T-helper 2 cell treated with Interferon-gamma antibody and Interleukin-4, amounts not matched to agents 5 μg/mL and 100 μg/mL, for 36 hours (primary cell): ENCODE measurements at regions not wholly inside any gene's neighbourhood (a gene's known extent, or its start where the extent isn't known, plus 50 kb on each side); places are given as distances from the start of the nearest gene placed in this dataset.
A peak's percentile ranks its signal among the peaks of the same experiment; 100 is the strongest.

Experiments
- DNase-seq: peaks from one replicate; pipeline ENCODE4 v3.0.0; 2021; ENCODE audit warnings: low spot score
- H3K27ac Mint-ChIP-seq: one replicate; pipeline ENCODE4 v1.8.0; 2021; ENCODE audit warnings: mild to moderate bottlenecking, mixed read lengths
- H3K27me3 Mint-ChIP-seq: one replicate; pipeline ENCODE4 v1.8.0; 2021; ENCODE audit warnings: low read depth, mixed read lengths
- H3K36me3 Mint-ChIP-seq: one replicate; pipeline ENCODE4 v1.8.0; 2021; ENCODE audit warnings: low read depth, mixed read lengths
- H3K4me1 Mint-ChIP-seq: one replicate; pipeline ENCODE4 v1.8.0; 2021; ENCODE audit warnings: low read depth, mixed read lengths
- H3K4me3 Mint-ChIP-seq: one replicate; pipeline ENCODE4 v1.8.0; 2022; ENCODE audit warnings: mild to moderate bottlenecking, moderate library complexity, mixed read lengths
- H3K9me3 Mint-ChIP-seq: one replicate; pipeline ENCODE4 v1.8.0; 2021; ENCODE audit warnings: mixed read lengths

GRCh38 chr11:128058580-128059208 is 528.7 kb downstream of the ETS1 start:
- peak overlapping the region; percentile 6 for H3K4me3 Mint-ChIP-seq
- no peak for DNase-seq
- no peak overlapping the region for H3K27ac Mint-ChIP-seq
- peaks cover 10% of the 10 kb centered on the region for H3K4me1 Mint-ChIP-seq
- peaks cover 6% of the 10 kb centered on the region for H3K9me3 Mint-ChIP-seq
- H3K36me3 Mint-ChIP-seq: no peaks in the 10 kb centered on the region
- no peaks in the 10 kb centered on the region for H3K27me3 Mint-ChIP-seq

- Mint-ChIP-seq H3K27ac (no peak overlapping the region), H3K4me3 (no peak overlapping the region), H3K9me3 (no peaks in the 10 kb centered on the region), H3K4me1 (peaks cover 18% of the 10 kb centered on the region), H3K36me3 (no peaks in the 10 kb centered on the region), H3K27me3 (no peaks in the 10 kb centered on the region)
- no peak for DNase-seq
Observed at GRCh38 chr11:128057786-128058395, 529.5 kb downstream of the ETS1 start.

GRCh38 chr11:128055576-128056217 is 531.7 kb downstream of the ETS1 start:
- H3K36me3 Mint-ChIP-seq: peaks cover 5% of the 10 kb centered on the region
- peaks cover 32% of the 10 kb centered on the region for H3K4me1 Mint-ChIP-seq
- H3K27me3 Mint-ChIP-seq: no peaks in the 10 kb centered on the region
- H3K27ac Mint-ChIP-seq: peak overlapping the region; percentile 5
- H3K4me3 Mint-ChIP-seq: no peak overlapping the region
- H3K9me3 Mint-ChIP-seq: no peaks in the 10 kb centered on the region
- DNase-seq: no peak

GRCh38 chr11:128053981-128054931 is 533.1 kb downstream of the ETS1 start:
- peak overlapping the region; percentile 91 for H3K27ac Mint-ChIP-seq

GRCh38 chr11:128052912-128053641 is 534.3 kb downstream of the ETS1 start:
- peak overlapping the region; percentile 79 for H3K27ac Mint-ChIP-seq
- peak overlapping the region; percentile 71 for H3K4me3 Mint-ChIP-seq
- H3K9me3 Mint-ChIP-seq: peaks cover 8% of the 10 kb centered on the region
- no peaks in the 10 kb centered on the region for H3K27me3 Mint-ChIP-seq
- peaks cover 5% of the 10 kb centered on the region for H3K36me3 Mint-ChIP-seq
- no peak for DNase-seq
- peaks cover 44% of the 10 kb centered on the region for H3K4me1 Mint-ChIP-seq

More at GRCh38 chr11:128053981-128054931, 533.1 kb downstream of the ETS1 start:
- peaks cover 43% of the 10 kb centered on the region for H3K4me1 Mint-ChIP-seq
- H3K27me3 Mint-ChIP-seq: no peaks in the 10 kb centered on the region
- H3K9me3 Mint-ChIP-seq: peaks cover 2% of the 10 kb centered on the region
- peaks cover 5% of the 10 kb centered on the region for H3K36me3 Mint-ChIP-seq
- no peak for DNase-seq
- peak overlapping the region; percentile 84 for H3K4me3 Mint-ChIP-seq

- H3K27me3 Mint-ChIP-seq: no peaks in the 10 kb centered on the region
- H3K4me3 Mint-ChIP-seq: no peak overlapping the region
- DNase-seq: no peak
- H3K27ac Mint-ChIP-seq: no peak overlapping the region
- peaks cover 11% of the 10 kb centered on the region for H3K36me3 Mint-ChIP-seq
- peaks cover 40% of the 10 kb centered on the region for H3K4me1 Mint-ChIP-seq
- H3K9me3 Mint-ChIP-seq: peaks cover 29% of the 10 kb centered on the region
Observed at GRCh38 chr11:128048121-128048520, 539.2 kb downstream of the ETS1 start.

GRCh38 chr11:128047026-128047425 is 540.3 kb downstream of the ETS1 start:
- Mint-ChIP-seq H3K4me3 (no peak overlapping the region), H3K36me3 (peaks cover 9% of the 10 kb centered on the region), H3K4me1 (peaks cover 39% of the 10 kb centered on the region), H3K27me3 (no peaks in the 10 kb centered on the region), H3K27ac (no peak overlapping the region), H3K9me3 (peaks cover 29% of the 10 kb centered on the region)
- DNase-seq: no peak

- Mint-ChIP-seq H3K27ac (no peak overlapping the region), H3K4me3 (no peak overlapping the region), H3K4me1 (peaks cover 38% of the 10 kb centered on the region)
Observed at GRCh38 chr11:128046213-128046612, 541.1 kb downstream of the ETS1 start.

GRCh38 chr11:128045094-128045725 is 542.1 kb downstream of the ETS1 start:
- no peak for DNase-seq
- Mint-ChIP-seq H3K4me3 (no peak overlapping the region), H3K27me3 (no peaks in the 10 kb centered on the region), H3K9me3 (peaks cover 29% of the 10 kb centered on the region), H3K36me3 (peaks cover 7% of the 10 kb centered on the region), H3K4me1 (peaks cover 37% of the 10 kb centered on the region), H3K27ac (no peak overlapping the region)

More at GRCh38 chr11:128046213-128046612, 541.1 kb downstream of the ETS1 start:
- no peak for DNase-seq
- H3K36me3 Mint-ChIP-seq: peaks cover 9% of the 10 kb centered on the region
- H3K9me3 Mint-ChIP-seq: peaks cover 29% of the 10 kb centered on the region
- no peaks in the 10 kb centered on the region for H3K27me3 Mint-ChIP-seq

GRCh38 chr11:128042290-128042751 is 545.0 kb downstream of the ETS1 start:
- Mint-ChIP-seq H3K9me3 (peaks cover 22% of the 10 kb centered on the region), H3K27me3 (no peaks in the 10 kb centered on the region), H3K4me3 (peak overlapping the region; percentile 37), H3K27ac (peak overlapping the region; percentile 39), H3K4me1 (peaks cover 51% of the 10 kb centered on the region), H3K36me3 (peaks cover 13% of the 10 kb centered on the region)
- DNase-seq: no peak

- Mint-ChIP-seq H3K4me3 (peak overlapping the region; percentile 10), H3K4me1 (peaks cover 51% of the 10 kb centered on the region), H3K27me3 (no peaks in the 10 kb centered on the region), H3K36me3 (peaks cover 12% of the 10 kb centered on the region), H3K27ac (peak overlapping the region; percentile 69), H3K9me3 (peaks cover 22% of the 10 kb centered on the region)
- no peak for DNase-seq
Observed at GRCh38 chr11:128040603-128041002, 546.8 kb downstream of the ETS1 start.

- DNase-seq: peak; percentile 86
- Mint-ChIP-seq H3K4me1 (peaks cover 42% of the 10 kb centered on the region), H3K4me3 (peak overlapping the region; percentile 59), H3K9me3 (peaks cover 12% of the 10 kb centered on the region), H3K27ac (peak overlapping the region; percentile 90), H3K36me3 (peaks cover 8% of the 10 kb centered on the region), H3K27me3 (no peaks in the 10 kb centered on the region)
Observed at GRCh38 chr11:128039140-128040021, 548.0 kb downstream of the ETS1 start.
